ENCODE measurements at regions not wholly inside any gene's neighbourhood (a gene's known extent, or its start where the extent isn't known, plus 50 kb on each side); places are given as distances from the start of the nearest gene placed in this dataset.

DNA sequence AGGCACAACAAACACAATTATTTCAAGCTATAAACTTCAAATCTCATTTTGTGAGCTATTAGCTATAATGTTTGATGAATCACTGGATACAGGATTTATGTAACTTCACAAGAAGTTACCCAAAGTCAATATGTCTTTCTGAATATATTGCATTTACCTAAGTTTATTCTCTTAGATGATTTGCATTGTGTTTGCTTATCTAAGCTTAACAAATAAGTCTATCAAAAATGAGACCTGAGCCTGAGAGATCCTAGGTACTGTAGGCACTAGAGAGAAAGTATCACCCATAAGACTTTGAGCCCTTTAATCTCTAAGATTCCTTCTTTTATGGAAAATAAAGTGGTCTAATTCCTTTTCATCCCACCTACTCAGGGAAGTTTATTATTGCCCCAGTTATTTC, 178.2 kb downstream of the NAF1 start:
- TF ChIP-seq, protein P1, sequence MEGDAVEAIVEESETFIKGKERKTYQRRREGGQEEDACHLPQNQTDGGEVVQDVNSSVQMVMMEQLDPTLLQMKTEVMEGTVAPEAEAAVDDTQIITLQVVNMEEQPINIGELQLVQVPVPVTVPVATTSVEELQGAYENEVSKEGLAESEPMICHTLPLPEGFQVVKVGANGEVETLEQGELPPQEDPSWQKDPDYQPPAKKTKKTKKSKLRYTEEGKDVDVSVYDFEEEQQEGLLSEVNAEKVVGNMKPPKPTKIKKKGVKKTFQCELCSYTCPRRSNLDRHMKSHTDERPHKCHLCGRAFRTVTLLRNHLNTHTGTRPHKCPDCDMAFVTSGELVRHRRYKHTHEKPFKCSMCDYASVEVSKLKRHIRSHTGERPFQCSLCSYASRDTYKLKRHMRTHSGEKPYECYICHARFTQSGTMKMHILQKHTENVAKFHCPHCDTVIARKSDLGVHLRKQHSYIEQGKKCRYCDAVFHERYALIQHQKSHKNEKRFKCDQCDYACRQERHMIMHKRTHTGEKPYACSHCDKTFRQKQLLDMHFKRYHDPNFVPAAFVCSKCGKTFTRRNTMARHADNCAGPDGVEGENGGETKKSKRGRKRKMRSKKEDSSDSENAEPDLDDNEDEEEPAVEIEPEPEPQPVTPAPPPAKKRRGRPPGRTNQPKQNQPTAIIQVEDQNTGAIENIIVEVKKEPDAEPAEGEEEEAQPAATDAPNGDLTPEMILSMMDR (conservative IDR thresholded peaks at IDR 0.05) = no peak
- TF ChIP-seq ZFX (IDR thresholded peaks at IDR 0.05) = no peak
